Peyer's patch (tissue), 4 donors: ENCODE measurements at regions not wholly inside any gene's neighbourhood (a gene's known extent, or its start where the extent isn't known, plus 50 kb on each side); places are given as distances from the start of the nearest gene placed in this dataset.

ENCODE experiments used
- CTCF ChIP-seq, 6 experiments: fragments of 450-650 bp in 4 of 6; fragments of 200-600 bp in 2 of 6; sonication (generic) in 1 of 6; IDR thresholded peaks; one replicate each; pipeline ENCODE4 v1.5.1; 2017 to 2019; ENCODE audit warnings: antibody characterized with exemption in 6 of 6, mild to moderate bottlenecking in 3 of 6, moderate library complexity in 1 of 6
- POLR2A ChIP-seq, 2 donors: fragments of 450-650 bp; IDR thresholded peaks; one replicate each; pipeline ENCODE4 v1.5.1; 2017; ENCODE audit warnings: antibody characterized with exemption in 2 of 2, mild to moderate bottlenecking in 2 of 2, moderate library complexity in 2 of 2

GRCh38 chr2:5412001-5412400 is 280.2 kb upstream of the SOX11 start:
- TF ChIP-seq CTCF (IDR thresholded peaks at IDR 0.05) (no peak), POLR2A (IDR thresholded peaks at IDR 0.05) (no peak)
